Gastroesophageal sphincter (tissue), 3 donors: ENCODE measurements at regions not wholly inside any gene's neighbourhood (a gene's known extent, or its start where the extent isn't known, plus 50 kb on each side); places are given as distances from the start of the nearest gene placed in this dataset.

Experiments
- EP300 ChIP-seq: sonication (generic); formaldehyde crosslinking; IDR thresholded peaks from one replicate; pipeline ENCODE4 v1.6.1; 2017; ENCODE audit warnings: antibody characterized with exemption, mild to moderate bottlenecking
- POLR2A ChIP-seq, 2 donors: fragments of 450-650 bp; IDR thresholded peaks; one replicate each; pipeline ENCODE4 v1.6.1; 2017; ENCODE audit warnings: antibody characterized with exemption in 2 of 2, mild to moderate bottlenecking in 2 of 2, moderate library complexity in 1 of 2
- POLR2AphosphoS5 ChIP-seq: sonication (generic); formaldehyde crosslinking; IDR thresholded peaks from one replicate; pipeline ENCODE4 v1.6.1; 2017; ENCODE audit warnings: antibody characterized with exemption
- TF ChIP-seq, protein P1 (sequence below), 4 experiments: fragments of 200-600 bp in 2 of 4; fragments of 450-650 bp in 2 of 4; sonication (generic) in 1 of 4; IDR thresholded peaks; one replicate each; pipeline ENCODE4 v1.5.1; 2017 to 2019; ENCODE audit warnings: antibody characterized with exemption in 4 of 4, mild to moderate bottlenecking in 2 of 4, moderate library complexity in 2 of 4

- TF ChIP-seq, protein P1, sequence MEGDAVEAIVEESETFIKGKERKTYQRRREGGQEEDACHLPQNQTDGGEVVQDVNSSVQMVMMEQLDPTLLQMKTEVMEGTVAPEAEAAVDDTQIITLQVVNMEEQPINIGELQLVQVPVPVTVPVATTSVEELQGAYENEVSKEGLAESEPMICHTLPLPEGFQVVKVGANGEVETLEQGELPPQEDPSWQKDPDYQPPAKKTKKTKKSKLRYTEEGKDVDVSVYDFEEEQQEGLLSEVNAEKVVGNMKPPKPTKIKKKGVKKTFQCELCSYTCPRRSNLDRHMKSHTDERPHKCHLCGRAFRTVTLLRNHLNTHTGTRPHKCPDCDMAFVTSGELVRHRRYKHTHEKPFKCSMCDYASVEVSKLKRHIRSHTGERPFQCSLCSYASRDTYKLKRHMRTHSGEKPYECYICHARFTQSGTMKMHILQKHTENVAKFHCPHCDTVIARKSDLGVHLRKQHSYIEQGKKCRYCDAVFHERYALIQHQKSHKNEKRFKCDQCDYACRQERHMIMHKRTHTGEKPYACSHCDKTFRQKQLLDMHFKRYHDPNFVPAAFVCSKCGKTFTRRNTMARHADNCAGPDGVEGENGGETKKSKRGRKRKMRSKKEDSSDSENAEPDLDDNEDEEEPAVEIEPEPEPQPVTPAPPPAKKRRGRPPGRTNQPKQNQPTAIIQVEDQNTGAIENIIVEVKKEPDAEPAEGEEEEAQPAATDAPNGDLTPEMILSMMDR (IDR thresholded peaks at IDR 0.05): no peak
- TF ChIP-seq POLR2A (IDR thresholded peaks at IDR 0.05) (no peak), POLR2AphosphoS5 (no peak), EP300 (no peak)
These were observed 251.8 kb upstream of the POU5F2 start for GRCh38 chr5:93993161-93993560.
